GM18867 (cell line): ENCODE measurements at regions not wholly inside any gene's neighbourhood (a gene's known extent, or its start where the extent isn't known, plus 50 kb on each side); places are given as distances from the start of the nearest gene placed in this dataset.

Experiments used
- ATAC-seq: cut with Tn5 transposase; IDR thresholded peaks from one replicate; pipeline ENCODE4 v1.9.1; 2021; ENCODE audit warnings: mild to moderate bottlenecking, moderate library complexity; ENCODE audit not compliant: unreplicated experiment

DNA sequence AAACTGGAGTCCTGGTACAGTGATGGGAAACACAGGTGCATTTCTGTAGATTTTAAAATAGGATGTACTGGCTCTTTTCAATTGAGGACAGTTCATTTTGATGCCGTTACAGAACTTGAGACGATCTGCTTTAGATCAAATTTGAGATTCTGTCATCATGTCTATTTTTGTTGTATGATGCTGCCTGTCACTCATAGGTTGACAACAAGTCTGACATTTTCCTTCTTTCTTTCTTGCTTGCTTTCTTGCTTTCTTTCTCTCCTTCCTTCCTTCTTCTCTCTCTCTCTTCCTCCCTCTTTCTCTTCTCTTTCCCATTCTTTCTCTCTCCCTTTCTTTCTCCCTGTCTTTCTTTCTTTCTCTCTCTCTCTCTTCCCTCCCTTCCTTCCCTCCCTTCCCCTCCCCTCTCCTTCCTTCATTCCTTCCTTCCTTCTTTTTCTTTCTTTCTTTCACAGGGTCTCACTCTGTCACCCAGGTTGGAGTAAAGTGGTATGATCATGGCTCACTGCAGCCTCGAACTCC lies 152.6 kb upstream of the SGK1 start:
- no peak for ATAC-seq

DNA sequence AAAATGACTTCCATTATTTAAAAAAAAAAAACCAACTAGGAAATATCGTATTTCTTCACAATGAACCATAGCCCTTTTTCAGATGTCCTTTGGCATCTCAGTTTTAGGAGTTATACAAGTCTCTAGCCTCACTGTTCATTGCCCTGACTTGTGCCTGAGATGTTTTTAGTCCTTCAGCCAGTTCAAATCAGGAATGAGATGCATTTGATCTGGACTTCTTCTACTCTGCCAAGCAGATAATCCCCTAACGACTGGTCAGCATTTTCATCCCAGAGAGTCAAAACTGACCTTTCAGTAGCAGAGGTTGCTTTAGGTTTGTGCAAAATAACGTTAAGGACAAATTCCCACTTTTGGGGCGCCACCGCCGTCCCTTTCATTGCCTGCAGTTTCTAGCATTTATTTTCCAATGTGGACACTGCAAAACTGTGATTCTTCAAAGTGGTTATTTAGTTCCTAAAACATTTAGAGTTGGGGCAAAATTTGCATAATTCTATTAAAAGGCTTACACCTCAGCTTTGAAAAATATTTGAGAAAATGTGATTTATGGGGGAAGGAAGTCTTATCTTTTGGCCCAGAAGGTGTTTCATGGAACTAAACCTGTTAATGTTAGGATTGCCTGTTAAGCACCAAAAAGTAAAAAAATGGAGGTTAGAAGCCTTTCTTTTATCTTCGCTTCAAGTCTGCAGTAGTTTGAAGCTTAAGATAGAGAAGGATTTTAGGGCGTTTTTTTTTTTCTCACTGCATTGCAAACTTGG lies 152.0 kb upstream of the SGK1 start:
- no peak for ATAC-seq

DNA sequence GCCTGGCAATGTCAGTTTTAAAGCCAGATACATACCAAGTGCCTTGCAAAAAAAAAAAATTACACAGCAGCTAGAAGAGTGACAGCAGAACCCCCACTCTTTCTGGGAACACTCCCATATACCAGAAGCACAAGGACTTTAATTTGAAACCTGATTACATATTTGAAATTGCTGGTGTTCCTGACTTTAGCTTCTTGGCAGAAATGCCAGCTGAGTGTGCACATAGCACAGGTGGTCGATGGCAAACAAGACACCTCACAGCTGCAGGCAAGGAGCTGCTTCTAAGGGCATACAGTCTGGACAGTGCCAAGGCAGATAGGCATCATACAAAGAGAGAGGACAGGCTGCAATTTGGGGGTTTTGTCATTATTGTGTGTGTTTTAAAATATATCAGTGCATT lies 150.7 kb upstream of the SGK1 start:
- ATAC-seq, result no peak

DNA sequence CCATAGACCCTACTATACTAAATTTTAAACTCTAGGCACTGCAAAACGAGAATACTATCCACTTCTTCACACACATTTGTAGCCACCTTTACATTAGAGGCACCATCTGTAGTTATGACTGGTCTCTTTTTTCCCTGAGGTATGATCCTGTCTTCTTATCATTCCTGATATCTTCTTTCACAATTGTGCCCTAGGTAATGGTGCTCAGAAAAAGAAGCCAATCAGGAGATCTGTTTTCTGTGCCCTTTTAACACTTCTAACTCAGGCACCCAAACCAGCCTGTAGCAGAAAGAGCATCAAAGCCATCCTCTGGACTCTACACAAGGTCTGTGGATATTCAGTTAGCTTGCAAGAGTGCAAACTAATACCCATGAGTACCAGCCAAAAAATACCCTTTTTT lies 149.7 kb upstream of the SGK1 start:
- ATAC-seq, result no peak

DNA sequence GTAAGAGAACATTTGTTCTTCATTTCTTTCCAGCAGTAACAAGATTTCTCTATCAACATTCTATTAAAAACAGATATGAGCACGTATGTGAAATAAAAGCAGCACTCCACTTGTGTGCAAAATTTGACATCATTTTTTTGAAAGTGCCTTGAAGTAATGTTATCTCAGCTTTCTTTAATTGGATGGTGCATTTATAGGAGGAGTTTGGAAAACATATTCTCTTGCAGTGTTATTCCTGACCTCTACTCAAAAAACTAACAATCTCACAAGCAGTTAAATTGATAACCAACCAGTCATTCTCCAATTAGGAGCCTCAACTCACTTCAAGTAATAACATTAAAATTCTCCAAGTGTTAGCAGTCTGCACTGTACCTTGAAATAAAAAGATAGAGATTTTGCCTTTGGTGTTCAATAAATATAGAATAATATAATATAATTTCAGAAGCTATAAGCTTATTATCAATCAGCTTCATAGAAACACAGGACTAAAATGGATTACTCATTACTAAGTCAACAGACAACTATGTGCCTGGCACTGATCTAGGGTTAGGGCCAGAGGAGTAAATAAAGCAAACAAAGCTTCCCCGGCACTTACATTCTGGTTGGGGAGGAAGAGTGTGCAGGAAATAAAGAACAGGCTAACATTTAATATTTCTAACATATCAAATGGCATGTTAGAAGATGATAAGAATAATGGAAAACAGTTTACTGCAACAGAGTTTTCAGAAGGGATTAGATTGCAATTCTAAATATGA lies 149.0 kb upstream of the SGK1 start:
- ATAC-seq, result no peak

DNA sequence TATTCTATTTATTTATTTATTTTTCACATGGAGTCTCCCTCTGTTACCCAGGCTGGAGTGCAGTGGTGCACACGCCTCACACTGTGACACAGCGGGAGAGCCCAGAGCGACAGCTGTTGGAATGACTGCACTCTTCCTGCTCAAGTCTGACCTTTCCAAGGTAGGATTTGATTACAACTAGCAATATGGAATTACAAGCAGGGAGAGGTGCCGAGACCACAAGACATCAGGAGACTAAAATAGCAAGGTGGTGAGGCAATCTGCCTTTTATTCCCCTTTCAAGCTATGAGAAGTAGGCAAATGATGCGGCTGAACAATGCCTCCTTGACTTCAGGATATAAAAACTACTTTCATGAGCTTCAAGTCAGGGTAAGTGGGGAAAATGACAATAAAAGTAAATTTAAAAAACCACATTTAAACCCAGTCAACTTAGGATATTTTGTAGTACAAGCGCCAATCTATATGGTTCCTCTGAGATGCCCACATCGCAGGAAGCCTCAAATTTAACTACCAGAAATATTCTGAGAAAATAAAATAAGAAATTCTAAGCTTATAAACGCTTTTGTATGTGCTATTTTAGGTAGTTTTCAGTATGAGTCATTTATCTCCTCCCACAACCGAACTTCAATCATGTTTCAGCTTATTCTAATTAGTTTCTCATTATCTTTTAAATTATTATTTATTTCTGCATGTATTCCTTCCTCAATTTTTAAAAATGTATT lies 146.9 kb upstream of the SGK1 start:
- no peak for ATAC-seq

DNA sequence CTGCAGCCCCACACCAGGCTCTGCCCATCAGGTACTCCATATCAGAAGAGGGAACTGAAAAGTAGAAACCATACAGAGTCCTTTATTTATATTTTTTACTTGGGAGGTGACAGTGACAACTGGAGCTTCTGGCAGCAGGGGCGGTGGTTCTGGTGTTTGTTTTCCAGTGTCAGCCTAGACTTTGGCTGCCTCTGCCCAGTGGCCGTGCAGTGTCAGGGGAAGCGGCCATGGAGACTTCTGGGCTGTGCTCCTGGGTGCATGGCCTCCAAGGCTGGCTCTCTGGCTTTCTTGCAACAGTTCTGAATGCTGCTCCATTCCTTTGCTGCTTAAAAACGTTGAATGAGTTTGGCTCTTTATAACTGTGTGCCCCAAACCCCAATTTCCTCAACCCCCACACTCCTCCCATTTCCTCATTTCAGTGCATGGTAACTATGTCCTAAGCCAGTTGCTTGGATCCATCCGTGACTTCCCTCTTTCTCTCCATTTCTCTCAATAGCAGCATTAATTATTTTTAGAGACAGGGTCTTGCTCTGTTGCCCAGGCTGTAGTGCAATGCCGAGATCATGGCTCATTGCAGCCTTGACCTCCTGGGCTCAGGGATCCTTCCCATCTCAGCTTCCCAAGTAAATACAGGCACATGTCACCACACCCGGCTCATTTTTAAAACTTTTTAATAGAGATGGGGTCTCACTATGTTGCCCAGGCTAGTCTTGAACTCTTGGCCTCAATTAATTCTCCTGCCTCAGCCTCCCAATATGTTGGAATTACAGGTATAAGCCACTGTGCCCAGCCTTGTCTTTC lies 141.1 kb upstream of the SGK1 start:
- no peak for ATAC-seq

DNA sequence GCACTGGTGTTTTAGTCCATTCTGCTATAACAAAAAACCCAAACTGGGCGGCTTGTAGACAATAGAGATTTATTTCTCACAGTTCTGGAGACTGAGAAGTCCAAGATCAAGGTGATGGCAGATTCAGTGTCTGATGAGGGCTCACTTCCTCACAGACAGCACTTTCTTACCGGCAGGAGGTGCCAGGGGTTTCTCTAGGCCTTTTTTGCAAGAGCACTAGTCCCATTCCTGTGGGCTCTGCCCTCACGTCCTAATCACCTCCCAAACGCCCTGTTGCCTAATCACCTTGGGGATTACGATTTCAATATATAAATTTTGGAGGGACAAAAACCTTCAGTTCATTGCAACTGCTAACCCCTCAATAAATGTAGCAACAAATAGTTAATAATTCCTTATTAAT lies 140.0 kb upstream of the SGK1 start:
- no peak for ATAC-seq

DNA sequence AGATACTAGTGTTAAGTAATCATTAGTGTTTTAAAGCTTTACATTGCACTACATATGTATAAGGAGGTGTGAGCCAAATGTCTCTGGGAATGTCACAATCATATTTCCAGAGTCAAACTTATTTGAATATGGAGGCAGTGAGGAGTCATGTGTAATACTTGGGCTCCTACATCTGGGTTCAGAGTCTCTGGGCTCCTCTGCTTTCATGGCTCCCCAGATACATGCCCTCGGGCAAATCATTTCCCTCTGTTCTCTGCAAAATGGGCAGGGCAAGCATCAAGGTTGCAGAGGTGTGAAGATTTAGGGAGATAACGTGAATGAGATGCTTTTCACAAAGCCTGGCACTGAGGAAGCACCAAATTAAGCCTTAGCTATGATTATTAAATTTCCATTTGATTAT lies 138.3 kb upstream of the SGK1 start:
- no peak for ATAC-seq

DNA sequence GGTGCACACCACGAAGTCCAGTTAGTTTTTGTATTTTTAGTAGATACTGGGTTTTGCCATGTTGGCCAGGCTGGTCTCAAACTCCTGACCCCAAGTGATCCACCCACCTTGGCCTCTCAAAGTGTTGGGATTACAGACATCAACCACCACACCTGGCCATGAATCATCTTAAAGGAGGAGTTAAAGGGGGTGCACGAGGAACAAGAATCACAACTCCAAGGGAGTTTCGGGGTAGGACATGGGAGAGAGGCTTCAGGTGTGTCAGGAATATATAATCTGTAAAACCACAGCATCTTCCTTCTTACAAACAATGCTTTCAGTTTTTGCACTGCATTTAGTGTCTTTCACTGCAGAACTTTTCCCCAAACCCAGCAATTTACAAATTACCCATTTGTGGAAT lies 137.4 kb upstream of the SGK1 start:
- ATAC-seq, result no peak

DNA sequence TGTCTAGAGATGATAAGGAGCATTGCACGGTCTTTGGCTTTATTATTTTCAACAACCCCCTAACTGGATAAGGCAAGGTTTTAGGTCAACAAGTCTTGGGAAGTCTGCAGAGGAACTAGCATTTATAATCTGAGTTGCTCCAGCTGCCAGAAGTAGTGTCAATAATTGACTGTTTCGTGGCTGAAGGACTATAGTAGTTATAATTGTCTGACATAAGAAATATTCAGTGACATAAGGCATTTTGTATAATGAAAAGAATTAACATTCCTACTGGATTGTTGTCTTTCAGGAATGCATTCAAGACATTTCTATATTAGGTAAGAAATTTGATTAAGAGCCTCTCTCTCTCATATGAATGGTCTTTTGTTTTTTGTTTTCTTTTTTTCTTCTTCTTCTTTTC lies 136.9 kb upstream of the SGK1 start:
- no peak for ATAC-seq

DNA sequence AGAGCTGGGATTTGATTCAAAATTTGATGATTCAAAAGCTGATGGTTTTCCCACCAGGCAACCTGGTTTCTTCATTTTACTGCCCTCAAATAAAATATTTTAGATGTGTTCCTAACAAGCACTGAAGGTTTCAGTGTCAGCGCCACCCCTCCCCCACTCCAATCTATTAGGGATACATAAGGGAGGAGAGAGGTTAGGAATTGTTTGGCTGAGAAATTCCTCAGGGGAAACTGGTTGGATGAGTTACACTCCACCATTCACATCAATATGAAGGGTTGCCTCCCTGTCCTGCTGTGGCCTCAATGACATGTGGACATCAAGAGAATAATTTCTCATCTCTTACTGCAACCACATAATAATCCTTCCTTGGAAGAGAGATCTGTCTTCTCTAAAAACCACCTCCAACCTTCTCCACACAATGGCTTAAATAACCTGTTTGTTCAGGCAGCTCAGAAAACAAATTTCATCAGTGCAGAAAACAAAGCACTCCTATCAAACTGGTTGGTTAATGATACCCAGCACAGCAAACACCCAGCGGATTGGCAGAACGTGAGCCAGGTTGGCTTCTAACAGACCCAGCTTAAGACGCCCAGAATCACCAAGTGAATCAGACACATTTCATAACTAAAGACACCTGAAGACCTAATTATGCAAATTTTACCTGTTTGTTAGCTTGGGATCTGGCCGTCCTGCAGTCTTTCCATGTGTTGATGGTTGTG lies 136.0 kb upstream of the SGK1 start:
- no peak for ATAC-seq

DNA sequence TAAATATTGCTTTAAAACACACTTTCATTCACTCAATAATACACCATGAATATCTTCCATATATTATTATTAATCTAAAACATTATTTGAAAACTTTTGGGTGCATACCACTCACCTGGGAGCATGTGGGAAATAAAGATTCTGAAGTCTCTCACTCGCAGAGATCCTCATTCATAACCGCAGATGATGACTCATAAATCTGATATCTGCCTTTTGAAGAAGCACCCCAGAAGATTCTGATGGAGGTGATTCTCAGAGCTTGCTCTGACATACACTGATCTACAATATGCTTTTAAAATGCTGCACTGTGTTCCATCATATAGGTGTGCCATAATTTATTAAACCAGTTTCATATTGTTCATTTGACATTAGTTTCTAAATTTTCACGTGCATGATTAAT lies 135.0 kb upstream of the SGK1 start:
- no peak for ATAC-seq

DNA sequence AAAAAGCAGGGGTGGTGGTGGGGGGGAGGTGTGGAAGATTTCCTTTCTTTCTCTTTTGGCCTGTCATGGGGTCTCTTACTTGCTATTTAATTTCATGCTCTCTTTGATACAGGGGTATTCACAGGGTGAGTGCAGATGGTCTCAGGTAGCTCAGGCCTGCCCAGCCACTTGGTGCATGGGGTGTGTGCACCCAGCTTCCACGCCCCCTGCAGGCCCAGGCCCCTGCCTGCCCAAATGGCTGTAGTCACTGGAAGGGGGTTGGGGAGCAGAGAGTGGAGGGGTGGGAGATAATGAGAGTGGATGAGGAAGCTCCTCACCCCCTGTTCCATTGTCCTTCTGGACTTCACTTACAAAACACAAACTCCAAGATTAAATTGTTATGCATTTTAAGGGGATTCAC lies 133.6 kb upstream of the SGK1 start:
- ATAC-seq, result no peak

DNA sequence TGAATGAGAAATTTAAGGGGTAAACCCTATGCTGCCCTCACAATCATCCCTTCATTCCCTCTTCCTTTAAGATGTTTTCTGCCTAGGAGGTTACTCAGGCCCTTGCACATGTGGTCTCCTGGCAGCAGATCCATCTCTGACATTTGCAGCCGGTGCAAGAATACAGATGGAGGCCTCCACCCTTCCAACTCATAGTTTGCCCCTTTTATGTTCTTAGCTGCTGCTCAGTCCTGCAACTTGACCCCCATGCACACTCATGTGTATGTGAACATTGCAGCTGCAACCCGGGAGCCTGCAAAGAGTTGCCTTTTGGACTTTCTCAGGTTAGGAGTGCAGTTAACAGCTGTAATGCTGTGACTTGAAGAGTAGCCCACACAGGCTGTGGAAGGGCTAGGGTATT lies 131.9 kb upstream of the SGK1 start:
- no peak for ATAC-seq

DNA sequence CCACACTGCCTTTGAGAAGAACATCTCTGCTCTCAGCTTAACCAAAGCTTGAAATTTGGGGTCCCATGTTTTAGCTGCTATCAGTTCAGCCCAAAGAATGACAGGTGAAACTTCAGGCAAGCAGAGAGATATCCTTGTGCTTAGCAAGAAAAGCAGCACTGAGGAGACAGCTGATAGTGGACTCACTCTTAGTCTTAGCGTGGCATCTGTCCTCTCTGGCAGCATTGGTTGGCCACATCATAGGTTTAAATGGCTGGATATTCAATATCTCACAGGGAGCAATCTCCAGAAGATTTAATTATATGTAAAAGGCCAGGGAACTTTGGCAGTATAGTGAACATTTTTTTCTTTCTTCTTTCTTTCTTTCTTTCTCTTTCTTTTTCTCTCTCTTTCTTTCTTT lies 131.1 kb upstream of the SGK1 start:
- no peak for ATAC-seq

DNA sequence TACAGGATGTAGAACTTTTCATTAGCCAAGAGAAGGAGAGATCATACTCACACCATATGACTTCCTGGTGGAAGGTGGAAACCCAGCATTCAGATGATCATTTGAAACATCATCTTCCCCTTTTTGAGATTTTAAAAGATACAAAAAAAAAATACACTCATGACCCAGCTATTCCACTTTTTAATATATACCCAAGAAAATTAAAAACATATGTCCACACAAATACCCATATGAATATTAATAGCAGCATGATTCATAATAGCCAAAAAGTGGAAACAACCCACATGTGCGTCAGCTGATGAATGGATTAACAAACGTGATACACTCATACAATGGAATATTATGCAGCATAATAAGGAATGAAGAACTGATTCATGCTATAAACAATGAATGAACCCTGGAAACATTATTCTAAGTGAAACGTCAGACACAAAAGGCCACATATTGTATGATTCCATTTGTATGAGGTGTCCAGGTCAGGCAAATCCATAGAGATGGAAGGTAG lies 130.0 kb upstream of the SGK1 start:
- ATAC-seq, result no peak

DNA sequence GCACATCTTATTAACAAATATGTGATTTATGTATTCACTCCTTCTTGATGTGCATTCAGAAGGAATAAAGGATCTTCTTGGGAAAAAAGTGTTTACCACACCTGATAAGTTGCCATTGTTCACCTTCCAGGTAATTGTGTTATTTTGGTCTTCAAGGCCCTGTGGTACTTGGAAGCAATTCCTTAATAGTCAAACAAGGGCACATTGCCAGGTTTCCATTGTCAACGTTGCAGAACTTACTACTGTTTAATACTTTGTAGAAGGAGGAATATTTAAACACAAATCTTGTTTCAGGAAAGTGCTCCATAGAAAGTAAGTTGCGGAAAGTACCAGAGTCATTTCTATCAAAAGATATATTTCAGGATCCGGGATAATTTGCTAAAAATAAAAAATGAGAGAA lies 129.5 kb upstream of the SGK1 start:
- ATAC-seq, result no peak

DNA sequence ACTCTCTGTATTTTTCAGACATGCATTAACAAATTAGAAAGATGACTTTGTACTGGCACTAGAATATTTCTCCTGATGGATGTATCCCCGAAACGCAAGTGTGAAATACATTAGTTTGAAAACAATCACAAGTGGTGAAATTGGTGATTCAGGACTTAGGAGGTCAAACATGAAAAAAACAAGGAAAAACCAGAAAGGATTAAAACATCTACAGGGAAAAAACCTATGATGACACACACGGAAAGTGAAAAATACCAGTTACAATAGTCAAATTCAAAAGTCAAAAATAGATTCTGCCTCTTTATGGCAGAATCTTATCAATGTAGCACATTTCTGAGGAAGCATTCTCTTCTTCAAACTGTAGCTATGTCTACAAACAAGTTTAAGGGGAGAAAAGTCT lies 129.0 kb upstream of the SGK1 start:
- no peak for ATAC-seq

DNA sequence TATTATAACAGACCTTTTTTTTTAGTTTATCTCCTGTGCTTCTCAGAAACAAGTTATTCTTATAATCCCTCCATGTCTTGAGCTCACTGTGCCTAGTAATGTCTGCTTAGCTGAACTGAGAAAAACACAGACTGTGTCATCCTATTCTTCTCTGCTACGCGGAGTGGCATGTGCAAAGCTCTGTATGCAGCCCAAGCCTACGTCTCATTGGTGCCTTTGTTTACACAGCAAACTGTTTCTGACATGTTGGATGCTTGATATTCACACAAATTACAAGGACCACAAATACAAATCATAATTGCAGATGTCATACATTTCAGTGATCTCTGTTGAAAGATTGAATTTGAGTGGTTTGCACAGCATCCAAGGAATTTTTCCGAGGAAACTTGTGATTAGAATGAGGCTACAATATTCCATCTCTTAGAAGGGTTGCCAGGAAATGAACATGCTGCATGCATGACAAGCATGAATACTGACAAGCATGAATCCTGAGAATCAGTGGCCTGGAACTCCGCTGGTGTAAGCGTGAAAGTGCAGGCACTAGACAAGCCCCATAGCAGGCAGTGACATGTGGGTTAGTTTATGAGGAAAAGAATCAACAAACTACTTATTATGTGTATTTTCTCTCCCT lies 128.4 kb upstream of the SGK1 start:
- ATAC-seq, result no peak
